Esophagus squamous epithelium (tissue), 5 donors: ENCODE measurements at regions not wholly inside any gene's neighbourhood (a gene's known extent, or its start where the extent isn't known, plus 50 kb on each side); places are given as distances from the start of the nearest gene placed in this dataset.

Experiments used
- DNase-seq: peaks from one replicate; lab custom pipeline; 2025; lab: John Stamatoyannopoulos, UW
- H3K27ac ChIP-seq, 4 donors: fragments of 200-600 bp; sonication (generic); one replicate each; pipeline ENCODE4 v1.5.1; 2016 to 2019; ENCODE audit warnings: mild to moderate bottlenecking in 1 of 4
- H3K27me3 ChIP-seq, 4 donors: fragments of 200-600 bp; sonication (generic); 1 replicate in 3 of 4; 2 replicates in 1 of 4; pipeline versions ENCODE4 v1.5.1 to v1.6.0; 2017 to 2021; ENCODE audit warnings: antibody characterized with exemption in 1 of 4
- H3K36me3 ChIP-seq, 3 donors: fragments of 200-600 bp; sonication (generic); one replicate each; pipeline ENCODE4 v1.5.1; 2016 to 2019
- H3K4me1 ChIP-seq, 3 donors: fragments of 200-600 bp; sonication (generic); one replicate each; pipeline ENCODE4 v1.5.1; 2017 to 2019
- H3K4me3 ChIP-seq, 4 donors: fragments of 200-600 bp; sonication (generic); 1 replicate in 3 of 4; 2 replicates in 1 of 4; pipeline ENCODE4 v1.5.1; 2016 to 2019; ENCODE audit warnings: mild to moderate bottlenecking in 2 of 4, moderate library complexity in 1 of 4
- H3K9me3 ChIP-seq, 3 donors: fragments of 200-600 bp; sonication (generic); one replicate each; pipeline ENCODE4 v1.5.1; 2016 to 2019
- POLR2A ChIP-seq, 4 donors: fragments of 450-650 bp; IDR thresholded peaks; one replicate each; pipeline ENCODE4 v1.6.1; 2017; ENCODE audit warnings: antibody characterized with exemption in 4 of 4, mild to moderate bottlenecking in 4 of 4, moderate library complexity in 3 of 4
- WGBS, 2 donors: methylation state at CpG; one replicate each; pipeline ENCODE4 v1.1.5; 2018; 5-methylcytosine and 5-hydroxymethylcytosine counted together
- intact Hi-C: fragments of 100-400 bp; cut with DNase I; formaldehyde crosslinking; loops from one replicate; pipeline ENCODE4 v1.15.0; 2022
- TF ChIP-seq, protein P1 (sequence below), 6 experiments: fragments of 450-650 bp in 4 of 6; fragments of 200-600 bp in 2 of 6; sonication (generic) in 2 of 6; IDR thresholded peaks; one replicate each; pipeline ENCODE4 v1.5.1; 2016 to 2019; ENCODE audit warnings: antibody characterized with exemption in 6 of 6, mild to moderate bottlenecking in 4 of 6, moderate library complexity in 4 of 6
- donor health status: DM: yes; HTN: yes; CAD: no.

GRCh38 chr3:13160619-13161018, 87.4 kb upstream of the IQSEC1 start:
- Histone ChIP-seq H3K9me3 (peaks cover 0 to 13% (median 8%) of the 10 kb centered on the region in 3 donors), H3K27me3 (peaks cover 0 to 7% (median 0%) of the 10 kb centered on the region in 4 donors), H3K4me1 (no peaks in the 10 kb centered on the region), H3K36me3 (no peaks in the 10 kb centered on the region), H3K4me3 (no peak overlapping the region), H3K27ac (no peak overlapping the region)
- WGBS, 2 donors: 38% methylated on average over 1 of the region's 1 CpG; no CpG with 5 or more reads in 1 of the 2 donors
- intact Hi-C loops: no loop called here
- no peak for DNase-seq
- TF ChIP-seq, protein P1, sequence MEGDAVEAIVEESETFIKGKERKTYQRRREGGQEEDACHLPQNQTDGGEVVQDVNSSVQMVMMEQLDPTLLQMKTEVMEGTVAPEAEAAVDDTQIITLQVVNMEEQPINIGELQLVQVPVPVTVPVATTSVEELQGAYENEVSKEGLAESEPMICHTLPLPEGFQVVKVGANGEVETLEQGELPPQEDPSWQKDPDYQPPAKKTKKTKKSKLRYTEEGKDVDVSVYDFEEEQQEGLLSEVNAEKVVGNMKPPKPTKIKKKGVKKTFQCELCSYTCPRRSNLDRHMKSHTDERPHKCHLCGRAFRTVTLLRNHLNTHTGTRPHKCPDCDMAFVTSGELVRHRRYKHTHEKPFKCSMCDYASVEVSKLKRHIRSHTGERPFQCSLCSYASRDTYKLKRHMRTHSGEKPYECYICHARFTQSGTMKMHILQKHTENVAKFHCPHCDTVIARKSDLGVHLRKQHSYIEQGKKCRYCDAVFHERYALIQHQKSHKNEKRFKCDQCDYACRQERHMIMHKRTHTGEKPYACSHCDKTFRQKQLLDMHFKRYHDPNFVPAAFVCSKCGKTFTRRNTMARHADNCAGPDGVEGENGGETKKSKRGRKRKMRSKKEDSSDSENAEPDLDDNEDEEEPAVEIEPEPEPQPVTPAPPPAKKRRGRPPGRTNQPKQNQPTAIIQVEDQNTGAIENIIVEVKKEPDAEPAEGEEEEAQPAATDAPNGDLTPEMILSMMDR (IDR thresholded peaks at IDR 0.05): no peak
- no peak for TF ChIP-seq POLR2A (IDR thresholded peaks at IDR 0.05)

DNA sequence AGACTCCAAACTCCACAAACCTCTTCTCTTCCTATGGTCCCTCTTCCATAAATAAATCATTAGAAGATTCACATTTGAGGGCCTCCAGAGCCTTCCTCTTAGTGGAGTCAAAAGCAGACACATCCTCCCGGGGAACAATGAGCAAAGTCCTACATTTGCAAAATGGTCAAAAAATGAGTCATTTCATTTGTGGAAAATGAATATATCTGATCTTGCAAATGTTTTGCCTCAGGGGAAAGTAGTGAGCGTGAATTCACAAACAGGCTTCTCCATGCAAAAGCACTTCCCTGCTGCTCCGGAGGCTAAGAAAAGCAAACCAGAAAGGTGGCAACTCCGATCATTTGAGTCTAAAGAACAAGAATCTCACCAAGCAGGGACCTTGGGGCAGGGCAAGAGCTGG, 86.7 kb upstream of the IQSEC1 start:
- H3K9me3 ChIP-seq: peaks cover 0 to 17% (median 13%) of the 10 kb centered on the region in 3 donors
- intact Hi-C loops: no loop called here
- no peak overlapping the region for H3K27ac ChIP-seq
- H3K4me3 ChIP-seq: no peak overlapping the region
- H3K27me3 ChIP-seq: peaks cover 0 to 7% (median 0%) of the 10 kb centered on the region in 4 donors
- TF ChIP-seq POLR2A (IDR thresholded peaks at IDR 0.05): no peak
- TF ChIP-seq, protein P1 (IDR thresholded peaks at IDR 0.05): no peak
- no peak for DNase-seq
- 31 to 45% methylated on average over 3 to 4 of the region's 4 CpGs for WGBS, 2 donors
- H3K36me3 ChIP-seq: no peaks in the 10 kb centered on the region
- H3K4me1 ChIP-seq: no peaks in the 10 kb centered on the region

DNA sequence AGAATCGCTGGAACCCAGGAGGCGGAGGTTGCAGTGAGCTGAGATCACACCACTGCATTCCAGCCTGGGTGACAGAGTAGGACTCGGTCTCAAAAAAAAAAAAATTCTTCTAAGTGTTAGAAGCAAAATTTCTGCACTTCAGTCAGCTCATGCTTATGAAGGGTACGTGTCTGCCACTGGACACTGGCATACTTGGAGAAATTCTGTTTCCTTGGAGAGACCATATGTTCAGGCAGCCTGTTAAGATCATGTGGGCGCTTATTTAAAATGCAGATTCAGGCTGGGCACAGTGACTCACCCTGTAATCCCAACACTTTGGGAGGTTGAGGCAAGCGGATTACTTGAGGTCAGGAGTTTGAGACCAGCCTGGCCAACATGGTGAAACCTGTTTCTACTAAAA, 85.6 kb upstream of the IQSEC1 start:
- Histone ChIP-seq H3K4me1 (no peaks in the 10 kb centered on the region), H3K36me3 (no peaks in the 10 kb centered on the region), H3K9me3 (peaks cover 0 to 17% (median 13%) of the 10 kb centered on the region in 3 donors), H3K4me3 (no peak overlapping the region), H3K27ac (no peak overlapping the region), H3K27me3 (peaks cover 0 to 7% (median 0%) of the 10 kb centered on the region in 4 donors)
- WGBS, 2 donors: 80 to 81% methylated on average over 6 of the region's 6 CpGs
- TF ChIP-seq POLR2A (IDR thresholded peaks at IDR 0.05): no peak
- TF ChIP-seq, protein P1 (IDR thresholded peaks at IDR 0.05): no peak
- DNase-seq: no peak
- intact Hi-C loops: no loop called here

DNA sequence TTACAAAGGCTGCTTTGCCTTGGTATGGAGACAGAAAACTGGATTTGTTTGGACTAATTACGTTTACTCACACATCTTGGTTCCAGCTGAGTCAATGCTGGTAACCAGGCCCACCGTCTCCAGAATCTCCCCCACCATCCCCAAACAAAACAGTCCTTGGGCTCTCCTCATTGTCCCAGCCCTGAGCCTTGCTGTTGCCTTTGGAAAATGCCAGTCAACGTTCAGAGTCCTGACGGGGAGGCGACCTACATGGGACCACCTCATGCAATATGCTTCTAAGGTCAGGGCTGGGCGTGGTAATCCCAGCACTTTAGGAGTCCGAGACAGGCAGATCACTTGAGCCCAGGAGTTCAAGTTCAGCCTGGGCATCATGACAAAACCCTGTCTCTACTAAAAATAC, 85.2 kb upstream of the IQSEC1 start:
- 46 to 62% methylated on average over 2 to 4 of the region's 7 CpGs for WGBS, 2 donors
- DNase-seq: no peak
- Histone ChIP-seq H3K4me1 (no peaks in the 10 kb centered on the region), H3K9me3 (peaks cover 0 to 17% (median 13%) of the 10 kb centered on the region in 3 donors), H3K27me3 (peaks cover 0 to 7% (median 0%) of the 10 kb centered on the region in 4 donors), H3K4me3 (no peak overlapping the region), H3K36me3 (no peaks in the 10 kb centered on the region), H3K27ac (no peak overlapping the region)
- intact Hi-C loops: no loop called here
- no peak for TF ChIP-seq POLR2A (IDR thresholded peaks at IDR 0.05)
- TF ChIP-seq, protein P1 (IDR thresholded peaks at IDR 0.05): no peak

- 40 to 86% methylated on average over 2 to 4 of the region's 8 CpGs for WGBS, 2 donors
- no peak overlapping the region for H3K27ac ChIP-seq
- no peaks in the 10 kb centered on the region for H3K4me1 ChIP-seq
- intact Hi-C loops: no loop called here
- no peaks in the 10 kb centered on the region for H3K36me3 ChIP-seq
- DNase-seq: no peak
- H3K4me3 ChIP-seq: no peak overlapping the region
- peaks cover 0 to 12% (median 0%) of the 10 kb centered on the region in 4 donors for H3K27me3 ChIP-seq
- H3K9me3 ChIP-seq: peaks cover 0 to 17% (median 13%) of the 10 kb centered on the region in 3 donors
- TF ChIP-seq, protein P1 (IDR thresholded peaks at IDR 0.05): no peak
- no peak for TF ChIP-seq POLR2A (IDR thresholded peaks at IDR 0.05)
Measured at GRCh38 chr3:13157986-13158385, 84.8 kb upstream of the IQSEC1 start.
